RWPE2 (cell line): ENCODE measurements at regions not wholly inside any gene's neighbourhood (a gene's known extent, or its start where the extent isn't known, plus 50 kb on each side); places are given as distances from the start of the nearest gene placed in this dataset.

ENCODE experiments used
- ATAC-seq: fragments of 200-7000 bp; cut with Tn5 transposase; 3 replicates; pipeline ENCODE4 v1.9.1; 2021; ENCODE audit warnings: low read depth
- DNase-seq: peaks from one replicate; pipeline ENCODE4 v3.0.0-alpha.2; 2020; ENCODE audit warnings: low spot score
- H3K27ac ChIP-seq: fragments of 450-650 bp; 2 replicates; pipeline ENCODE4 v1.5.1; 2017; ENCODE audit warnings: mild to moderate bottlenecking; ENCODE audit not compliant: poor library complexity, severe bottlenecking
- H3K27me3 ChIP-seq: fragments of 250-450 bp; sonication (Bioruptor Pico); 2 replicates; pipeline ENCODE4 v1.5.1; 2021; ENCODE audit warnings: mild to moderate bottlenecking, moderate library complexity; ENCODE audit not compliant: insufficient read depth, poor library complexity, severe bottlenecking
- H3K36me3 ChIP-seq: fragments of 250-450 bp; sonication (Bioruptor Pico); 2 replicates; pipeline ENCODE4 v1.5.1; 2020; ENCODE audit warnings: low read depth, mild to moderate bottlenecking, moderate library complexity
- H3K4me1 ChIP-seq: fragments of 250-450 bp; sonication (Bioruptor Pico); 2 replicates; pipeline ENCODE4 v1.5.1; 2021; ENCODE audit warnings: mild to moderate bottlenecking, moderate library complexity; ENCODE audit not compliant: insufficient read depth, poor library complexity, severe bottlenecking
- H3K4me3 ChIP-seq: fragments of 250-450 bp; sonication (Bioruptor Pico); 2 replicates; pipeline ENCODE4 v1.5.1; 2021; ENCODE audit warnings: mild to moderate bottlenecking, moderate library complexity; ENCODE audit not compliant: severe bottlenecking
- H3K9me3 ChIP-seq: fragments of 250-450 bp; sonication (Bioruptor Pico); 2 replicates; pipeline ENCODE4 v1.5.1; 2021; ENCODE audit warnings: mild to moderate bottlenecking, moderate library complexity; ENCODE audit not compliant: severe bottlenecking
- CTCF ChIP-seq: fragments of 450-650 bp; IDR thresholded peaks from one replicate; pipeline ENCODE4 v1.5.1; 2017; ENCODE audit warnings: mild to moderate bottlenecking, moderate library complexity; ENCODE audit not compliant: poor library complexity, severe bottlenecking

DNA sequence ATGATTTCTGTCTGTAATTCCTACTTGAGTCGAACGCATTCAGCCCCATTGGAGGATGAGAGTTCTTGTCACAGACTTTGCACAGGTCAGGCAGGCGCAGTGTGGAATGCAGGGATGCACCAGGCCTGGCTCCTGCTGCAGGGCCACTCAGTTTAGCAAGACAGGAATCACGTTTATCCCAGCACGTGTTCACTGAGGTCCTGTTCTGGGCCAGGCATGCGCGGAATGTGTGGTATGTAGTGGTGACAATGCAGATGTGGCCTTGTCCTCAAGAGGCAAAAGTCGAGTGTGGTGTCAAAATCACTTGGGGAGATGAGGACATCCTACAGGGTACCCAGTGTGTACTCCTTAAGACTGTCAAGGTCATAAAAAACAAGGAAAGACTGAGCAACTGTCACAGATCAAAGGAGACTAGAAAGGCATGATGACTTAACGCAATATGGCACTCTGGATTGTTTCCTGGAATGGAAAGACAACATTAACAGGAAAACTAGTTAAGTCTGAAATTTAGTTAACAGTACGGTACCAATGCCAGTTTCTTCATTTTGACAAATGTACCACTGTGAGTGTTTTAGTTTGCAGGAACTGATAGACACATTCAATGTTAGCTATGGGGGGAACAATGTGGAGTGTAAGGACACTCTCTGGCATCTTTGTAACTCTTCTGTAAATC, 121.5 kb upstream of the ADAMTS18 start:
- TF ChIP-seq CTCF: no peak
- H3K9me3 ChIP-seq: no peaks in the 10 kb centered on the region
- ATAC-seq (no peak), DNase-seq (no peak)
- H3K27me3 ChIP-seq: peaks cover 31% of the 10 kb centered on the region
- no peak overlapping the region for H3K4me3 ChIP-seq
- H3K27ac ChIP-seq: no peak overlapping the region
- H3K36me3 ChIP-seq: no peaks in the 10 kb centered on the region
- H3K4me1 ChIP-seq: no peaks in the 10 kb centered on the region

DNA sequence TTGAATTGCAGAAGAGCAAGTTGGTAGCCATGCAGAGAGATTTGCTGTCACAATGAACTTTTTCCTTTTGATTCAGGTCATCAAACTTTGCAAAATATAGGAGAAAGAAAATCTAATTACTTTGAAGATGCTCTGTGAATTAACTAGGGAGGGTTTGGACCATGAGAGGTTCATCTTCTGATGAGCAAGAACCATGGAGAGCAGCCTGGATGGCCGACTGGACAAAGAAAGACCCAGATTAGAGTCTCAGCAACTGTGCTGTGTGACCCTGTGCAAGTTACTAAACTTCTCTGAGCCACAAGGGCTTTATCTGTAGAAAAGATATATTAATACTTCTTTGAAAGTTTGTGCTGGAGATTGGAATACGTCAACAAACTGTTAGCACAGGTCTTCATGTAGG, 122.6 kb upstream of the ADAMTS18 start:
- no peak for TF ChIP-seq CTCF
- Histone ChIP-seq H3K4me3 (no peak overlapping the region), H3K27me3 (peaks cover 33% of the 10 kb centered on the region), H3K9me3 (no peaks in the 10 kb centered on the region), H3K36me3 (no peaks in the 10 kb centered on the region), H3K27ac (no peak overlapping the region), H3K4me1 (no peaks in the 10 kb centered on the region)
- ATAC-seq (no peak), DNase-seq (no peak)

- ATAC-seq: no peak
- H3K27ac ChIP-seq: no peak overlapping the region
- no peak for TF ChIP-seq CTCF
These were observed 124.0 kb upstream of the ADAMTS18 start for GRCh38 chr16:77558786-77559185.

GRCh38 chr16:77562497-77562896, 127.7 kb upstream of the ADAMTS18 start:
- Histone ChIP-seq H3K4me3 (no peak overlapping the region), H3K36me3 (no peaks in the 10 kb centered on the region), H3K9me3 (no peaks in the 10 kb centered on the region), H3K27ac (no peak overlapping the region), H3K4me1 (no peaks in the 10 kb centered on the region), H3K27me3 (peaks cover 30% of the 10 kb centered on the region)
- ATAC-seq (no peak), DNase-seq (no peak)
- TF ChIP-seq CTCF: no peak

More at GRCh38 chr16:77558786-77559185, 124.0 kb upstream of the ADAMTS18 start:
- H3K4me3 ChIP-seq: no peak overlapping the region
- no peaks in the 10 kb centered on the region for H3K36me3 ChIP-seq
- peaks cover 35% of the 10 kb centered on the region for H3K27me3 ChIP-seq
- H3K4me1 ChIP-seq: no peaks in the 10 kb centered on the region
- DNase-seq: no peak
- no peaks in the 10 kb centered on the region for H3K9me3 ChIP-seq

DNA sequence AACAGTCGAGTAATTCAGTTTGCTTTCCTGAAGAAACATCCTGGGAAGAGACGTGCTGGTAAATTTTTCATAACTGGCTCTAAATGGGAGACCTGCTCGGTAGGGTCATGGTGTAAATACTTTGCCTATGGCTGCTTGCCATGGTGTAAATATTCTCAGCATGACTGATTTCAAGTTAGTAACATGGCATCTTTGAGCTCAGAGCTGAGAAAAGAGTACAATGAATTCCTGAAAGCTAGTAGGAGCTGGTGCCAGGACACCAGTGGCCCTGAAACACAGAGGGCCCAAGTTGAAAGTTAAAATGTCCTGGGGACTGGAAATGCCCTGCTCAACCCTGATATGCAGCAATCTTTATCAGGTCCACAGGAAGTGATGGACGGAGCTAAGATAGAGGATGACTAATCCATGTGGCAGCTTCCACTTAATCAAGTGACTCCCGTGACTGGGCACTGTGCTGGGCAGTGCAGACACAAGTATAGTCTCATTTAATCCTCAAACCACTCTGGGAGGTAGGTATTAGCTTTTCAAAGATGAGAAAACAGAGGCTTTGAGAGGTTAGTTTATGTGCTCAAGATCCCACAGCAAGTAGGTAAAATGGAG, 130.1 kb upstream of the ADAMTS18 start:
- Histone ChIP-seq H3K27ac (no peak overlapping the region), H3K36me3 (no peaks in the 10 kb centered on the region), H3K9me3 (no peaks in the 10 kb centered on the region), H3K4me1 (no peaks in the 10 kb centered on the region), H3K4me3 (no peak overlapping the region), H3K27me3 (peaks cover 31% of the 10 kb centered on the region)
- ATAC-seq: no peak
- DNase-seq: no peak
- no peak for TF ChIP-seq CTCF
